A673 (cell line): ENCODE measurements at regions not wholly inside any gene's neighbourhood (a gene's known extent, or its start where the extent isn't known, plus 50 kb on each side); places are given as distances from the start of the nearest gene placed in this dataset.

Source experiments
- CTCF ChIP-seq: fragments of 300-800, 200-600 bp; sonication (generic); conservative IDR thresholded peaks from 2 replicates; pipeline ENCODE4 v1.5.1; 2017; ENCODE audit warnings: low read depth, mild to moderate bottlenecking, antibody characterized with exemption, low read length, moderate library complexity, mixed read lengths
- EZH2 ChIP-seq: fragments of 200-600 bp; sonication (generic); IDR thresholded peaks from 2 replicates; pipeline ENCODE4 v1.6.1; 2017; ENCODE audit warnings: borderline replicate concordance, low read depth, mild to moderate bottlenecking, mixed read lengths, antibody characterized with exemption, low read length; ENCODE audit not compliant: poor library complexity, severe bottlenecking

GRCh38 chr20:58565461-58566175, 50.4 kb upstream of the APCDD1L start:
- TF ChIP-seq CTCF: no peak
- TF ChIP-seq EZH2: no peak
